Neural cell (in vitro differentiated cells): ENCODE measurements at regions not wholly inside any gene's neighbourhood (a gene's known extent, or its start where the extent isn't known, plus 50 kb on each side); places are given as distances from the start of the nearest gene placed in this dataset.

ENCODE experiments used
- H2AFZ ChIP-seq: fragments of 200-600, 300-800 bp; sonication (generic), shearing (Covaris generic); 2 replicates; pipeline ENCODE4 v1.6.0; 2014; ENCODE audit warnings: low read depth, mild to moderate bottlenecking, antibody characterized with exemption, low read length, moderate library complexity
- H3F3A ChIP-seq: fragments of 200-600 bp; shearing (Covaris generic); 2 replicates; pipeline ENCODE4 v1.6.1; 2016; ENCODE audit warnings: mild to moderate bottlenecking, moderate library complexity, mixed read lengths, antibody characterized with exemption, low read length; ENCODE audit not compliant: insufficient read depth, poor library complexity, severe bottlenecking
- H3K27ac ChIP-seq: fragments of 200-600, 300-800 bp; sonication (generic), shearing (Covaris generic); 2 replicates; pipeline ENCODE4 v1.5.1; 2014; ENCODE audit warnings: mild to moderate bottlenecking, low read length, moderate library complexity
- H3K27me3 ChIP-seq: fragments of 300-800, 200-600 bp; sonication (generic), shearing (Covaris generic); 2 replicates; pipeline ENCODE4 v1.6.0; 2014; ENCODE audit warnings: mild to moderate bottlenecking, low read depth, low read length, moderate library complexity; ENCODE audit not compliant: insufficient read depth
- H3K36me3 ChIP-seq: fragments of 300-800, 200-600 bp; sonication (generic), shearing (Covaris generic); 2 replicates; pipeline ENCODE4 v1.5.1; 2014; ENCODE audit warnings: mild to moderate bottlenecking, antibody characterized with exemption, low read length, moderate library complexity; ENCODE audit not compliant: insufficient read depth
- H3K4me2 ChIP-seq: fragments of 300-800, 200-600 bp; sonication (generic), shearing (Covaris generic); 2 replicates; pipeline ENCODE4 v1.6.0; 2014; ENCODE audit warnings: mild to moderate bottlenecking, low read length
- H3K4me3 ChIP-seq: fragments of 300-800, 200-600 bp; sonication (generic), shearing (Covaris generic); 2 replicates; pipeline ENCODE4 v1.5.1; 2014; ENCODE audit warnings: mild to moderate bottlenecking, low read length, moderate library complexity
- H3K79me2 ChIP-seq: fragments of 200-600 bp; shearing (Covaris generic); replicated peaks from 2 replicates; pipeline ENCODE4 v1.6.0; 2014; ENCODE audit warnings: mild to moderate bottlenecking, low read length, moderate library complexity; ENCODE audit not compliant: insufficient read depth
- H3K9ac ChIP-seq: fragments of 300-800, 200-600 bp; sonication (generic), shearing (Covaris generic); 2 replicates; pipeline ENCODE4 v1.6.1; 2016; ENCODE audit warnings: mild to moderate bottlenecking, low read length, mixed read lengths
- H3K9me2 ChIP-seq: fragments of 200-600 bp; shearing (Covaris generic); 2 replicates; pipeline ENCODE4 v1.6.1; 2016; ENCODE audit warnings: mild to moderate bottlenecking, low read length, mixed read lengths; ENCODE audit not compliant: insufficient read depth
- H3K9me3 ChIP-seq: fragments of 200-600, 300-800 bp; sonication (generic), shearing (Covaris generic); 2 replicates; pipeline ENCODE4 v1.6.1; 2016; ENCODE audit warnings: mild to moderate bottlenecking, mixed run types, low read length, moderate library complexity, mixed read lengths
- H4K20me1 ChIP-seq: fragments of 200-600 bp; shearing (Covaris generic); 2 replicates; pipeline ENCODE4 v1.6.1; 2016; ENCODE audit warnings: mild to moderate bottlenecking, mixed run types; ENCODE audit not compliant: insufficient read depth
- EP300 ChIP-seq: fragments of 450-650 bp; conservative IDR thresholded peaks from 2 replicates; pipeline ENCODE4 v1.6.1; 2014; ENCODE audit warnings: antibody characterized with exemption, mild to moderate bottlenecking, moderate library complexity; ENCODE audit not compliant: poor library complexity, severe bottlenecking
- EZH2 ChIP-seq: fragments of 200-600, 300-800 bp; shearing (Covaris generic), sonication (generic); IDR thresholded peaks from 2 replicates; pipeline ENCODE4 v1.6.1; 2014; ENCODE audit warnings: antibody characterized with exemption, low read length, borderline replicate concordance, mild to moderate bottlenecking; ENCODE audit not compliant: insufficient read depth, poor library complexity, severe bottlenecking
- MXI1 ChIP-seq: fragments of 450-650 bp; conservative IDR thresholded peaks from 2 replicates; pipeline ENCODE4 v1.6.1; 2014; ENCODE audit warnings: antibody characterized with exemption, mild to moderate bottlenecking; ENCODE audit not compliant: poor library complexity, severe bottlenecking
- POLR2AphosphoS5 ChIP-seq: IDR thresholded peaks from 2 replicates; pipeline ENCODE4 v1.6.1; 2012
- RAD21 ChIP-seq: fragments of 450-650 bp; conservative IDR thresholded peaks from 2 replicates; pipeline ENCODE4 v1.6.1; 2014; ENCODE audit warnings: antibody characterized with exemption, mild to moderate bottlenecking, moderate library complexity
- REST ChIP-seq: IDR thresholded peaks from 2 replicates; pipeline ENCODE4 v1.6.1; 2012; ENCODE audit warnings: borderline replicate concordance
- SMC3 ChIP-seq: fragments of 450-650 bp; conservative IDR thresholded peaks from 2 replicates; pipeline ENCODE4 v1.6.1; 2014; ENCODE audit warnings: antibody characterized with exemption, mild to moderate bottlenecking, moderate library complexity; ENCODE audit not compliant: poor library complexity
- TAF1 ChIP-seq: IDR thresholded peaks from 2 replicates; pipeline ENCODE4 v1.6.1; 2012; ENCODE audit warnings: low read depth
- TF ChIP-seq, protein P1 (sequence below): fragments of 450-650 bp; IDR thresholded peaks from 2 replicates; pipeline ENCODE4 v1.5.1; 2014; ENCODE audit warnings: antibody characterized with exemption, mild to moderate bottlenecking, moderate library complexity; ENCODE audit not compliant: poor library complexity, severe bottlenecking

- H3K9me2 ChIP-seq = no peaks in the 10 kb centered on the region
- no peaks in the 10 kb centered on the region for H3K36me3 ChIP-seq
- no peak overlapping the region for H2AFZ ChIP-seq
- H4K20me1 ChIP-seq = no peaks in the 10 kb centered on the region
- no peaks in the 10 kb centered on the region for H3K9me3 ChIP-seq
- TF ChIP-seq, protein P1, sequence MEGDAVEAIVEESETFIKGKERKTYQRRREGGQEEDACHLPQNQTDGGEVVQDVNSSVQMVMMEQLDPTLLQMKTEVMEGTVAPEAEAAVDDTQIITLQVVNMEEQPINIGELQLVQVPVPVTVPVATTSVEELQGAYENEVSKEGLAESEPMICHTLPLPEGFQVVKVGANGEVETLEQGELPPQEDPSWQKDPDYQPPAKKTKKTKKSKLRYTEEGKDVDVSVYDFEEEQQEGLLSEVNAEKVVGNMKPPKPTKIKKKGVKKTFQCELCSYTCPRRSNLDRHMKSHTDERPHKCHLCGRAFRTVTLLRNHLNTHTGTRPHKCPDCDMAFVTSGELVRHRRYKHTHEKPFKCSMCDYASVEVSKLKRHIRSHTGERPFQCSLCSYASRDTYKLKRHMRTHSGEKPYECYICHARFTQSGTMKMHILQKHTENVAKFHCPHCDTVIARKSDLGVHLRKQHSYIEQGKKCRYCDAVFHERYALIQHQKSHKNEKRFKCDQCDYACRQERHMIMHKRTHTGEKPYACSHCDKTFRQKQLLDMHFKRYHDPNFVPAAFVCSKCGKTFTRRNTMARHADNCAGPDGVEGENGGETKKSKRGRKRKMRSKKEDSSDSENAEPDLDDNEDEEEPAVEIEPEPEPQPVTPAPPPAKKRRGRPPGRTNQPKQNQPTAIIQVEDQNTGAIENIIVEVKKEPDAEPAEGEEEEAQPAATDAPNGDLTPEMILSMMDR = no peak
- no peak for TF ChIP-seq EP300
- TF ChIP-seq POLR2AphosphoS5 = no peak
- TF ChIP-seq SMC3 = no peak
- no peaks in the 10 kb centered on the region for H3K27me3 ChIP-seq
- no peak overlapping the region for H3K4me3 ChIP-seq
- H3F3A ChIP-seq = no peaks in the 10 kb centered on the region
- H3K9ac ChIP-seq = no peak overlapping the region
- no peak overlapping the region for H3K27ac ChIP-seq
- no peak overlapping the region for H3K4me2 ChIP-seq
- H3K79me2 ChIP-seq = no peaks in the 10 kb centered on the region
Measured at GRCh38 chr4:67162690-67163089, 382.6 kb downstream of the CENPC start.

- no peak overlapping the region for H2AFZ ChIP-seq
Measured at GRCh38 chr4:67161311-67161710, 384.0 kb downstream of the CENPC start.

More at GRCh38 chr4:67161311-67161710, 384.0 kb downstream of the CENPC start:
- Histone ChIP-seq H3K4me2 (no peak overlapping the region), H3F3A (no peaks in the 10 kb centered on the region), H3K27me3 (no peaks in the 10 kb centered on the region), H3K9ac (no peak overlapping the region), H3K27ac (no peak overlapping the region), H4K20me1 (no peaks in the 10 kb centered on the region), H3K79me2 (no peaks in the 10 kb centered on the region), H3K9me3 (no peaks in the 10 kb centered on the region), H3K9me2 (no peaks in the 10 kb centered on the region), H3K4me3 (no peak overlapping the region), H3K36me3 (no peaks in the 10 kb centered on the region)
- TF ChIP-seq SMC3 (no peak), EP300 (no peak), REST (no peak), TAF1 (no peak), EZH2 (no peak), MXI1 (no peak), RAD21 (no peak), POLR2AphosphoS5 (no peak)
- TF ChIP-seq, protein P1 = no peak
